Panc1 (cell line): ENCODE measurements at regions not wholly inside any gene's neighbourhood (a gene's known extent, or its start where the extent isn't known, plus 50 kb on each side); places are given as distances from the start of the nearest gene placed in this dataset.

Experiments used
- CTCF ChIP-seq: fragments of 450-650 bp; IDR thresholded peaks from 2 replicates; pipeline ENCODE4 v1.5.1; 2017; ENCODE audit warnings: mild to moderate bottlenecking
- POLR2AphosphoS5 ChIP-seq: IDR thresholded peaks from 2 replicates; pipeline ENCODE4 v1.6.1; 2012; ENCODE audit warnings: mild to moderate bottlenecking, low read depth, low read length, moderate library complexity
- TCF7L2 ChIP-seq: IDR thresholded peaks from 2 replicates; pipeline ENCODE4 v1.6.1; 2011; ENCODE audit warnings: mild to moderate bottlenecking, low read depth, low read length, inconsistent platforms

DNA sequence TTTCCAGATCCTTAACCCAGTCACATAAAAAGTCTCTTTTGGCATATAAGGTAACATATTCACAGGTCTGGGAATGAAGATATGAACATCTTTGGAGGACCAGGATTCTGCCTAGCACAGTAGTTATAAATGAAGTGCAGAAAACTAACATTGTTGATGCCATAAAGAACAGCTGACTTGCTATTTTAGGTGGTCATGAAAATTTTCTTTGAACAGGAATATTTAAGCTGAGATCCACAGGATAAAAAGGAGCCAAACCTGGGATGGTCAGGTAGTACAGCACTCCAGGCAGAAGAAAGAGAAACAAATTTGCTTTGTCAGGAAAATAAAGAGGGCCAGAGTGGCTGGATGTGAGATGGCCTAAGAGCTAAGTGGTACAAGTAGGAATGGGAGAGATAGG, 80.0 kb downstream of the CENPW start:
- TF ChIP-seq CTCF, result no peak
- TF ChIP-seq POLR2AphosphoS5, result no peak
- TF ChIP-seq TCF7L2, result no peak
